Activated CD8-positive, alpha-beta T cell treated with anti-CD3 and anti-CD28 coated beads for 36 hours (primary cell): ENCODE measurements at regions not wholly inside any gene's neighbourhood (a gene's known extent, or its start where the extent isn't known, plus 50 kb on each side); places are given as distances from the start of the nearest gene placed in this dataset.

Experiments used
- ATAC-seq: fragments of 200-7000 bp; cut with Tn5 transposase; one replicate; pipeline ENCODE4 v1.10.0; 2021; ENCODE audit warnings: mild to moderate bottlenecking, moderate library complexity
- CTCF ChIA-PET: fragments of 350-600 bp; sonication (Branson Sonifier 250); formaldehyde crosslinking; loops from one replicate; lab custom pipeline; 2021; ENCODE audit warnings: antibody characterized with exemption; lab: Charles Lee
- POLR2A ChIA-PET: fragments of 350-600 bp; sonication (Branson Sonifier 250); formaldehyde crosslinking; loops from one replicate; lab custom pipeline; 2021; ENCODE audit warnings: antibody characterized with exemption; lab: Charles Lee
- DNase-seq: peaks from one replicate; pipeline ENCODE4 v3.0.0-alpha.2; 2020
- H3K27ac Mint-ChIP-seq: one replicate; pipeline ENCODE4 v1.8.0; 2021; ENCODE audit warnings: mild to moderate bottlenecking, mixed read lengths
- H3K27me3 Mint-ChIP-seq: one replicate; pipeline ENCODE4 v1.8.0; 2021; ENCODE audit warnings: mixed read lengths
- H3K36me3 Mint-ChIP-seq: one replicate; pipeline ENCODE4 v1.8.0; 2021; ENCODE audit warnings: low read depth, mixed read lengths
- H3K4me1 Mint-ChIP-seq: one replicate; pipeline ENCODE4 v1.8.0; 2021; ENCODE audit warnings: low read depth, mixed read lengths
- H3K4me3 Mint-ChIP-seq: one replicate; pipeline ENCODE4 v1.8.0; 2021; ENCODE audit warnings: mild to moderate bottlenecking, moderate library complexity, mixed read lengths
- H3K9me3 Mint-ChIP-seq: one replicate; pipeline ENCODE4 v1.8.0; 2021; ENCODE audit warnings: mixed read lengths
- intact Hi-C: fragments of 100-400 bp; cut with micrococcal nuclease; formaldehyde crosslinking; loops from one replicate; pipeline ENCODE4 v1.10.0; 2022
- TF ChIP-seq, protein P1 (sequence below): fragments of 200-600 bp; IDR thresholded peaks from one replicate; pipeline ENCODE4 v1.8.0; 2022; ENCODE audit warnings: antibody characterized with exemption, mild to moderate bottlenecking

DNA sequence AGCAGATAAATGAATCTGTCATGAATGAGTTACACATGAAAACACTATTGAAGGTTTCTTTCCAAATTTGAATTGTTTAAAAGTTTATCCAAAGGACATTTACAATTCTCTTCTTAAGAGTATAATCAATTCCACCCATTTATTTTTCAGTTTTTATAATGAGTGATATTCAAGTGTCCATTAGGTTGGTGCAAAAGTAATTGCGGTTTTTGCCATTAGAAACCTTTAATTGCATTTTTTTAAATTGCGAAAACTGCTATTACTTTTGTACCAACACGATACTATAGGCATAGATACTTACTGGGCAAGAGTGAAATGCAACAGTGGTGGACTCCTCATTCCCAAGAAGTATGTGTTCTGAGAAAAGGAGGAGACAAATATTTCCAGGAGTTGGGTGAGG is 422.7 kb upstream of the MON1B start:
- Mint-ChIP-seq H3K4me3 (no peak overlapping the region), H3K36me3 (no peaks in the 10 kb centered on the region), H3K27ac (no peak overlapping the region), H3K9me3 (peaks cover 11% of the 10 kb centered on the region), H3K27me3 (no peaks in the 10 kb centered on the region), H3K4me1 (no peaks in the 10 kb centered on the region)
- no peak for ATAC-seq
- intact Hi-C loops = no loop called here
- ChIA-PET POLR2A (no interaction called here), CTCF (no interaction called here)
- TF ChIP-seq, protein P1, sequence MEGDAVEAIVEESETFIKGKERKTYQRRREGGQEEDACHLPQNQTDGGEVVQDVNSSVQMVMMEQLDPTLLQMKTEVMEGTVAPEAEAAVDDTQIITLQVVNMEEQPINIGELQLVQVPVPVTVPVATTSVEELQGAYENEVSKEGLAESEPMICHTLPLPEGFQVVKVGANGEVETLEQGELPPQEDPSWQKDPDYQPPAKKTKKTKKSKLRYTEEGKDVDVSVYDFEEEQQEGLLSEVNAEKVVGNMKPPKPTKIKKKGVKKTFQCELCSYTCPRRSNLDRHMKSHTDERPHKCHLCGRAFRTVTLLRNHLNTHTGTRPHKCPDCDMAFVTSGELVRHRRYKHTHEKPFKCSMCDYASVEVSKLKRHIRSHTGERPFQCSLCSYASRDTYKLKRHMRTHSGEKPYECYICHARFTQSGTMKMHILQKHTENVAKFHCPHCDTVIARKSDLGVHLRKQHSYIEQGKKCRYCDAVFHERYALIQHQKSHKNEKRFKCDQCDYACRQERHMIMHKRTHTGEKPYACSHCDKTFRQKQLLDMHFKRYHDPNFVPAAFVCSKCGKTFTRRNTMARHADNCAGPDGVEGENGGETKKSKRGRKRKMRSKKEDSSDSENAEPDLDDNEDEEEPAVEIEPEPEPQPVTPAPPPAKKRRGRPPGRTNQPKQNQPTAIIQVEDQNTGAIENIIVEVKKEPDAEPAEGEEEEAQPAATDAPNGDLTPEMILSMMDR = no peak
- no peak for DNase-seq

DNA sequence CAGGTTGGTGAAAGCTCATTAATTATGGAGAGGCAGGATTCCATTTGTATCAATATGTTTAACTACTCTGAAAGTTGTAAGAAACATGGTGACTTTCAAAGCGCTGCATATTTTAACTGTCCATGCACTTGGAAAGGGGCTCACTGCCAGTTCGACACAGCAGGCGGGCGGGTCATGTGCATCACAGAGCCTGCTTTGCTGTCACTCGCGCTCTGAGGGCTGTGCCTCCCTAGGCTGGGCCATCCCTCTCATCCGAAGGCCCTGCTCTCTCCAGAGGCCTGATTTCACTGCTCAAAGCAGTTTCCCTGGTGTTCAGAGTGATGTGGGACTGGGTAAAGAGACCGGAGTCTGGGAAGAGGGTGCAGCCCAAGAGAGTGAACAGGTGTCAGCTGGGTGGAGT is 422.0 kb upstream of the MON1B start:
- ChIA-PET POLR2A (no interaction called here), CTCF (no interaction called here)
- no peak for ATAC-seq
- H3K4me3 Mint-ChIP-seq = no peak overlapping the region
- no peaks in the 10 kb centered on the region for H3K36me3 Mint-ChIP-seq
- TF ChIP-seq, protein P1 = no peak
- H3K27ac Mint-ChIP-seq = no peak overlapping the region
- no peak for DNase-seq
- peaks cover 11% of the 10 kb centered on the region for H3K9me3 Mint-ChIP-seq
- H3K27me3 Mint-ChIP-seq = no peaks in the 10 kb centered on the region
- no peaks in the 10 kb centered on the region for H3K4me1 Mint-ChIP-seq
- intact Hi-C loops = no loop called here

DNA sequence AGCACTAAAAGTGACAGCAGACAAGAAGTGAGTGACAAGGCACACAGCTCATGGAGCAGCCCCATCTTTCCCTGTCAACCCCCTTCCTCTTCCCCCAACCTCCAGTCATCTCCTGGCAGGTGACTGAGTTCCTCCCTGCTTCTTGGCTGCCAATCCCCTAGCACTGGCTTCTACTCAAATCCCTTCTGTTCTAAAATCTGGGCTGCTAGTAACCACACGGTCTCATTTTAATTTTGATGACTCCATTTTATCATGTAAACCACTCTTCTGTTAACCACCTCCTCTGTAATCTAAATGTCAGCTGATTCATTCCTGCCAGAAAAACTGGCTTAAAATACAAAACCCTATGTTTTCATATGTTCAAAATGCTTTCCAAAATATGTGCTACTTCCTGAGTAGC is 419.8 kb upstream of the MON1B start:
- intact Hi-C loops = no loop called here
- ChIA-PET CTCF (no interaction called here), POLR2A (no interaction called here)
- ATAC-seq (no peak), DNase-seq (no peak)
- TF ChIP-seq, protein P1 = no peak
- H3K4me3 Mint-ChIP-seq = no peak overlapping the region
- H3K36me3 Mint-ChIP-seq = no peaks in the 10 kb centered on the region
- no peak overlapping the region for H3K27ac Mint-ChIP-seq
- no peaks in the 10 kb centered on the region for H3K4me1 Mint-ChIP-seq
- peaks cover 4% of the 10 kb centered on the region for H3K9me3 Mint-ChIP-seq
- H3K27me3 Mint-ChIP-seq = no peaks in the 10 kb centered on the region

DNA sequence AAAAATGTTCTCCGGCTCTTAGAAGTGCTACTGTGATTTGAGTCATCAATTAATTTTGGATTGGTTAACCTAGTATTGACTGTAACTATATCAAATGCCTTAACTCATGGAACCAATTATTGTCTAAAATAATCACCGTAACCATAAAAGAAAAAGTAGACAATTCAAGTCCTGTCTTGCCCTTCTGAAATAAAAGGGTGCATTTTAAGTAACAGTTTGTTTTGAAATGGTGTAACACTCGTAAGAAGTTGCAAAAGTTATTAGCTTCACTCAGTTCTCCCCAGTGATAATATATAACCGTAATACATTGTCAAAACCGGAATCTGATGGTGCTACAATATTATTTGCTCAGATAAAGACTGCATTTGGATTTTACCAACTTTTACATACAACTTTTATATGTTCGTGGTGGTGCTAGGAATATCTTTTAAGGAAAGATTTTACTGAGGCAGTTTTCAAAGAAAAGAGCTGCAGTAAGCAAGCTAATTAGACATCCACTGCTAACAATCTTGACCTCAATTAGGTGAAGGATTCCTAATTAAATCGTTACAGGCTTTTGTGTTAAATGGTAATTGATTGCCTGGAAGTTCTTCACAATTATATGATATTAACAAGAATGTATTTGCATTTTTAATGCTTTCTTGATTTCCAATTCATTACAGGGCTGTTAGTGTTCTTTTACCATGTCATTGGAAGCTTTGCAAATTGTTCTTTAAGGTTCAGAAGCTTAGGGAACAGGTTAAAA is 413.1 kb upstream of the MON1B start:
- H3K4me1 Mint-ChIP-seq = no peaks in the 10 kb centered on the region
- ChIA-PET POLR2A (no interaction called here), CTCF (no interaction called here)

DNA sequence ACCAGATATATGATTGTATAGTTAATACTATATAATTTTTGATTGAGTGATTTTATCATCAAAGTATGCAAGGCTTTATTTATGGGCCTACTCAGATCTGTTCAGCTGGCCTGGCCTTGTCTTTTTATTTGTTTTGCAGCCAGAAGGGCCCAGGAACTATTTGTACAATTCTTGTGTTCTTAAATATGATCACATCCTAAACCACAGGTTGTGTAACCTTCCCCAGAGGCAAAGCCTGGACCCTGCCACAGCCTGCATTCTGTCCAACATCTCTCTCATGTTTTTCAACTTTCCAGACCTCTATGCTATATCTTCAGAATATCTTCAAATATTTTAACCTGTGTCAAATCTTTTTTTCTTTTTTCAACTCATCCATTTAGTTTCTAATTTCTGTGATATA is 410.4 kb upstream of the MON1B start:
- Mint-ChIP-seq H3K27me3 (no peaks in the 10 kb centered on the region), H3K4me1 (no peaks in the 10 kb centered on the region), H3K36me3 (no peaks in the 10 kb centered on the region), H3K27ac (no peak overlapping the region), H3K4me3 (no peak overlapping the region), H3K9me3 (peaks cover 13% of the 10 kb centered on the region)
- ChIA-PET CTCF (no interaction called here), POLR2A (no interaction called here)
- TF ChIP-seq, protein P1 = no peak
- DNase-seq (no peak), ATAC-seq (no peak)
- intact Hi-C loops = no loop called here

More for the DNA sequence above, 413.1 kb upstream of the MON1B start:
- ATAC-seq (no peak), DNase-seq (no peak)
- no peak overlapping the region for H3K4me3 Mint-ChIP-seq
- no peak overlapping the region for H3K27ac Mint-ChIP-seq
- TF ChIP-seq, protein P1 = no peak
- intact Hi-C loops = no loop called here
- H3K27me3 Mint-ChIP-seq = no peaks in the 10 kb centered on the region
- peaks cover 12% of the 10 kb centered on the region for H3K9me3 Mint-ChIP-seq
- H3K36me3 Mint-ChIP-seq = no peaks in the 10 kb centered on the region
